ENCODE measurements at regions not wholly inside any gene's neighbourhood (a gene's known extent, or its start where the extent isn't known, plus 50 kb on each side); places are given as distances from the start of the nearest gene placed in this dataset.
A peak's percentile ranks its signal among the peaks of the same experiment; 100 is the strongest.

- ChIA-PET POLR2A (no interaction called here), CTCF (interaction anchor here (0.7 to 1.1 kb wide), 2 partner anchors 12 to 285 kb away, joined by 3 read pairs; no protein-coding TSS in a partner anchor)
- Histone ChIP-seq H3K4me2 (ENCODE audit: insufficient read depth, low read length) (no peak overlapping the region), H3K9me3 (replicated peaks; ENCODE audit: control insufficient read depth, insufficient read depth, low read length) (no peaks in the 10 kb centered on the region), H3K9ac (replicated peaks; ENCODE audit: extremely low read depth, insufficient read depth, low read length) (no peak overlapping the region), H3K27ac (ENCODE audit: insufficient read depth, low read depth, low read length) (no peak overlapping the region), H3K9me1 (replicated peaks; ENCODE audit: control insufficient read depth, extremely low read depth, insufficient read depth, low read length) (no peaks in the 10 kb centered on the region), H3K27me3 (ENCODE audit: control insufficient read depth in 2 of 2, insufficient read depth in 2 of 2, low read length in 2 of 2) (no peaks in the 10 kb centered on the region), H3K79me2 (ENCODE audit: control insufficient read depth, insufficient read depth, low read length) (no peaks in the 10 kb centered on the region), H2AFZ (ENCODE audit: low read depth, low read length) (no peak overlapping the region), H3K36me3 (ENCODE audit: control insufficient read depth in 2 of 2, extremely low read depth in 1 of 2, insufficient read depth in 2 of 2, low read length in 2 of 2) (no peaks in the 10 kb centered on the region), H3K4me3 (replicated peaks in 1 of 3; ENCODE audit: insufficient read depth in 1 of 3, low read depth in 1 of 3, low read length in 3 of 3) (no peak overlapping the region), H3K4me1 (ENCODE audit: control insufficient read depth, extremely low read depth, insufficient read depth, low read length) (no peaks in the 10 kb centered on the region), H4K20me1 (replicated peaks; ENCODE audit: control insufficient read depth, extremely low read depth, insufficient read depth, low read length) (no peaks in the 10 kb centered on the region)
- dilution Hi-C loops (cut with MboI; ENCODE audit: extremely low pct_ligation_motif_present, low sequenced_read_pairs), result no loop called here
- DNase-seq (ENCODE audit: low read depth, low spot score) (peak; percentile 71), FAIRE-seq (peak; percentile 61)
- intact Hi-C loops (cut with micrococcal nuclease), result no loop called here
- no TSS peak for BruUV-seq (replicated peaks)
- TF ChIP-seq MYC (IDR thresholded peaks at IDR 0.05; ENCODE audit: low read depth, low read length) (no peak), GATA2 (IDR thresholded peaks at IDR 0.05; ENCODE audit: insufficient read depth, insufficient read length, low read depth, low read length) (no peak), EZH2 (IDR thresholded peaks at IDR 0.05; ENCODE audit: borderline replicate concordance, low read depth, low read length, severe bottlenecking) (no peak), POLR2A (IDR thresholded peaks at IDR 0.05; ENCODE audit: low read depth, low read length) (no peak), JUN (IDR thresholded peaks at IDR 0.05; ENCODE audit: borderline replicate concordance, insufficient read depth, insufficient read length, low read depth) (no peak), POLR2AphosphoS5 (IDR thresholded peaks at IDR 0.05; ENCODE audit: insufficient read depth, low read depth, low read length) (no peak), FOS (IDR thresholded peaks at IDR 0.05; ENCODE audit: borderline replicate concordance, insufficient read depth, low read length) (no peak), MAX (IDR thresholded peaks at IDR 0.05; ENCODE audit: insufficient read depth, insufficient read length) (no peak), CTCF (IDR thresholded peaks at IDR 0.05; ENCODE audit: extremely low read depth in 1 of 2, insufficient read depth in 1 of 2, low read depth in 1 of 2, low read length in 2 of 2) (no peak)
Observed at GRCh38 chr22:25488244-25489020, 76.0 kb upstream of the GRK3 start.
